HG03135 (cell line): ENCODE measurements at regions not wholly inside any gene's neighbourhood (a gene's known extent, or its start where the extent isn't known, plus 50 kb on each side); places are given as distances from the start of the nearest gene placed in this dataset.
"Not testable (repeated sequence)": the region's sequence is repeated elsewhere in the genome, so short reads cannot be mapped to it uniquely, and the experiment has no call there.

Experiments used
- ATAC-seq: cut with Tn5 transposase; IDR thresholded peaks from one replicate; pipeline ENCODE4 v1.9.1; 2021; ENCODE audit warnings: mild to moderate bottlenecking, moderate library complexity; ENCODE audit not compliant: unreplicated experiment

GRCh38 chr12:129959889-129960288 lies 56.1 kb upstream of the TMEM132D start:
- ATAC-seq: no peak

GRCh38 chr12:129961091-129961490 lies 57.3 kb upstream of the TMEM132D start:
- ATAC-seq: no peak

- no peak for ATAC-seq
Observed at GRCh38 chr12:129961856-129962255, 58.0 kb upstream of the TMEM132D start.

- no peak for ATAC-seq
Observed at GRCh38 chr12:129964300-129964699, 60.5 kb upstream of the TMEM132D start.

GRCh38 chr12:129964826-129965457 lies 61.1 kb upstream of the TMEM132D start:
- no peak for ATAC-seq

- ATAC-seq: no peak
Observed at GRCh38 chr12:129966146-129966995, 62.5 kb upstream of the TMEM132D start.

- ATAC-seq: no peak
Observed at GRCh38 chr12:129971721-129972120, 67.9 kb upstream of the TMEM132D start.

GRCh38 chr12:129973236-129973961 lies 69.6 kb upstream of the TMEM132D start:
- no peak for ATAC-seq

GRCh38 chr12:129984106-129984505 lies 80.3 kb upstream of the TMEM132D start:
- ATAC-seq: no peak

GRCh38 chr12:129987841-129988240 lies 84.0 kb upstream of the TMEM132D start:
- ATAC-seq: no peak

GRCh38 chr12:129994634-129995033 lies 90.8 kb upstream of the TMEM132D start:
- ATAC-seq: no peak

GRCh38 chr12:129997239-129997638 lies 93.4 kb upstream of the TMEM132D start:
- no peak for ATAC-seq

- not testable (repeated sequence) for ATAC-seq
Observed at GRCh38 chr12:130004310-130004877, 100.6 kb upstream of the TMEM132D start.

GRCh38 chr12:130007771-130008170 lies 103.9 kb upstream of the TMEM132D start:
- no peak for ATAC-seq

GRCh38 chr12:130008241-130008640 lies 104.4 kb upstream of the TMEM132D start:
- ATAC-seq: no peak

- ATAC-seq: no peak
Observed at GRCh38 chr12:130009961-130010360, 106.1 kb upstream of the TMEM132D start.

- no peak for ATAC-seq
Observed at GRCh38 chr12:130011611-130012385, 108.0 kb upstream of the TMEM132D start.

- peak; percentile 63 for ATAC-seq
Observed at GRCh38 chr12:130013771-130014484, 110.1 kb upstream of the TMEM132D start.

GRCh38 chr12:130014485-130014807 lies 110.6 kb upstream of the TMEM132D start:
- ATAC-seq: no peak

GRCh38 chr12:130016194-130016593 lies 112.4 kb upstream of the TMEM132D start:
- no peak for ATAC-seq
